ENCODE measurements at regions not wholly inside any gene's neighbourhood (a gene's known extent, or its start where the extent isn't known, plus 50 kb on each side); places are given as distances from the start of the nearest gene placed in this dataset.

GRCh38 chr5:68915079-68915478 lies 178.7 kb upstream of the SLC30A5 start:
- no peak for TF ChIP-seq CTCF (IDR thresholded peaks at IDR 0.05)

DNA sequence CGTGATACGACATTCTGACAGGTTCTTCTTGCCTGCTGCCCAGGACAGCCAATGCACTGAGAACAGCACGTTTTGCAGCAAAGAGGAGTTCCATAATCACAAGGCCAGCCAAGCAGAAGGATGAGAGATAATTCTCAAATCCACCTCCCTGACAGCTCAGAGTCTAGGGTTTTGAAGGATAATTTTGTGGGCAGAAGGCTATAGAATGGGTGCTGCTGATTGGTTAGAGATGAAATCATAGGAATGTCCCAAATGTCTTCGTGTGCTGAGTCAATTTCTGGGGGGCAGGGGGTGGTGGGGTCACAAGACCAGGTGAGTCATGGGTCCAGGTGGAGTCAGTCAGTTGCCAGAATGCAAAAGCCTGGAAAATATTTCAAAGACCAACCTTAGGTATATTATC lies 175.5 kb upstream of the SLC30A5 start:
- no peak for TF ChIP-seq CTCF (IDR thresholded peaks at IDR 0.05)

- no peak for TF ChIP-seq CTCF (IDR thresholded peaks at IDR 0.05)
These were observed 173.8 kb upstream of the SLC30A5 start for GRCh38 chr5:68919988-68920490.

- no peak for TF ChIP-seq CTCF (IDR thresholded peaks at IDR 0.05)
These were observed 172.9 kb upstream of the SLC30A5 start for GRCh38 chr5:68920888-68921287.

GRCh38 chr5:68922172-68922987 lies 171.4 kb upstream of the SLC30A5 start:
- no peak for TF ChIP-seq CTCF (IDR thresholded peaks at IDR 0.05)

DNA sequence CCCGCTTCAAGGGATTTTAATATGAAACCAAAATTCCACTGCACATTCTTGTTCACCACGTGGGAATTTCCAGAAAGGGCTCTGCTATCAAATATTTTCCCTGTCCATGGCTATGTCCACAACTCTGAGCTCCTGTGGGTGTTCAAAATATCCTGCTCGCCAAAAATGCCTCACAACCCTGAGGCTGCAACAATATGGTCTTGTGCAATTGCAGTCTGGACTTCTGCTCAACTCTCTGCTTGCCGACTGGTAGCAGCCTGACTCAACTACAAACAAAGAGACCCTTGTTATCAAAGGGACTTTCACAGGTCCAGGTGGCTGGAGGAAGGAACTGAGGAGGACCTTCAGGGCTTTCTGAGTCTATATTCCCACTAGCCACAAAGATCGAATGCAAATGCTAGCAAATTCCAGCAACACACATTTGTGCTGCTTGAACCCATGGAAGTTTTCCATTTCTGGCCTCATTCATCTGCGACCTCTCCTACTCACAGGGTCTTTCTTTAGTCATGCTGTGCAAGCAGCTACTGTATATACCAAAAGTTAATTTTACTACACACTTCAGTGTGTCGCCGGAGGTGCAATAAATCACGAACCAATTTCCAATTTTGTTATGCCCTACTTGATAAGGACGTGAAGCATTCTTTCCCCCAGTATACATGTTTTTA lies 169.2 kb upstream of the SLC30A5 start:
- no peak for TF ChIP-seq CTCF (IDR thresholded peaks at IDR 0.05)

- TF ChIP-seq CTCF (IDR thresholded peaks at IDR 0.05): no peak
These were observed 165.1 kb upstream of the SLC30A5 start for GRCh38 chr5:68928617-68929302.
